ENCODE measurements at regions not wholly inside any gene's neighbourhood (a gene's known extent, or its start where the extent isn't known, plus 50 kb on each side); places are given as distances from the start of the nearest gene placed in this dataset.

DNA sequence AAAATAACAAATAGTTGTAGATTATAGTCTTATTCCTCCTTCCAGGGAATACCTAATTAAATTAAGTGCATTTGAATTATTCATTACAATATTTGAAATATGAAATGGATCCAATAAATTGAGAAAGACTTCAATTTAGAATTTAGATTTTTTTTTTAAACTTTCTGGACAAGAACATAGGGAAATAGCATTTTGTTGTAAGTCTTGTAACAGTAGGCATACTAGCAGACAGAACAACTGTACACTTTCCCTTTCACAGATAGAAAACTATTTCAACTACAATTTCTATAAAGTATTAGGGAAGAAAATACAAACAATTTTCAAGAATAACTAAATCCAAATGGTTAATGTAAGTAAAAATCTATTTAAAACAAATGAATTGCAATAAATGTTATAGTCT is 577.5 kb downstream of the USP25 start:
- TF ChIP-seq, protein P1, sequence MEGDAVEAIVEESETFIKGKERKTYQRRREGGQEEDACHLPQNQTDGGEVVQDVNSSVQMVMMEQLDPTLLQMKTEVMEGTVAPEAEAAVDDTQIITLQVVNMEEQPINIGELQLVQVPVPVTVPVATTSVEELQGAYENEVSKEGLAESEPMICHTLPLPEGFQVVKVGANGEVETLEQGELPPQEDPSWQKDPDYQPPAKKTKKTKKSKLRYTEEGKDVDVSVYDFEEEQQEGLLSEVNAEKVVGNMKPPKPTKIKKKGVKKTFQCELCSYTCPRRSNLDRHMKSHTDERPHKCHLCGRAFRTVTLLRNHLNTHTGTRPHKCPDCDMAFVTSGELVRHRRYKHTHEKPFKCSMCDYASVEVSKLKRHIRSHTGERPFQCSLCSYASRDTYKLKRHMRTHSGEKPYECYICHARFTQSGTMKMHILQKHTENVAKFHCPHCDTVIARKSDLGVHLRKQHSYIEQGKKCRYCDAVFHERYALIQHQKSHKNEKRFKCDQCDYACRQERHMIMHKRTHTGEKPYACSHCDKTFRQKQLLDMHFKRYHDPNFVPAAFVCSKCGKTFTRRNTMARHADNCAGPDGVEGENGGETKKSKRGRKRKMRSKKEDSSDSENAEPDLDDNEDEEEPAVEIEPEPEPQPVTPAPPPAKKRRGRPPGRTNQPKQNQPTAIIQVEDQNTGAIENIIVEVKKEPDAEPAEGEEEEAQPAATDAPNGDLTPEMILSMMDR (conservative IDR thresholded peaks at IDR 0.05; ENCODE audit: low read depth in 2 of 2): no peak
- TF ChIP-seq EZH2phosphoT487 (IDR thresholded peaks at IDR 0.05; ENCODE audit: unreplicated experiment) (no peak), POLR2AphosphoS5 (IDR thresholded peaks at IDR 0.05; ENCODE audit: low read depth) (no peak), EZH2 (IDR thresholded peaks at IDR 0.05; ENCODE audit: low read depth, unreplicated experiment) (no peak), CREB1 (CRISPR knock-in tag; IDR thresholded peaks at IDR 0.05; ENCODE audit: low read depth) (no peak), STAT1 (IDR thresholded peaks at IDR 0.05; ENCODE audit: unreplicated experiment) (no peak), JUNB (IDR thresholded peaks at IDR 0.05; ENCODE audit: unreplicated experiment) (no peak), NANOG (IDR thresholded peaks at IDR 0.05; ENCODE audit: borderline replicate concordance) (no peak), ZNF331 (CRISPR knock-in tag; IDR thresholded peaks at IDR 0.05; ENCODE audit: low read depth) (no peak), ZNF114 (CRISPR knock-in tag; IDR thresholded peaks at IDR 0.05) (no peak)
- TF ChIP-seq, protein P2, sequence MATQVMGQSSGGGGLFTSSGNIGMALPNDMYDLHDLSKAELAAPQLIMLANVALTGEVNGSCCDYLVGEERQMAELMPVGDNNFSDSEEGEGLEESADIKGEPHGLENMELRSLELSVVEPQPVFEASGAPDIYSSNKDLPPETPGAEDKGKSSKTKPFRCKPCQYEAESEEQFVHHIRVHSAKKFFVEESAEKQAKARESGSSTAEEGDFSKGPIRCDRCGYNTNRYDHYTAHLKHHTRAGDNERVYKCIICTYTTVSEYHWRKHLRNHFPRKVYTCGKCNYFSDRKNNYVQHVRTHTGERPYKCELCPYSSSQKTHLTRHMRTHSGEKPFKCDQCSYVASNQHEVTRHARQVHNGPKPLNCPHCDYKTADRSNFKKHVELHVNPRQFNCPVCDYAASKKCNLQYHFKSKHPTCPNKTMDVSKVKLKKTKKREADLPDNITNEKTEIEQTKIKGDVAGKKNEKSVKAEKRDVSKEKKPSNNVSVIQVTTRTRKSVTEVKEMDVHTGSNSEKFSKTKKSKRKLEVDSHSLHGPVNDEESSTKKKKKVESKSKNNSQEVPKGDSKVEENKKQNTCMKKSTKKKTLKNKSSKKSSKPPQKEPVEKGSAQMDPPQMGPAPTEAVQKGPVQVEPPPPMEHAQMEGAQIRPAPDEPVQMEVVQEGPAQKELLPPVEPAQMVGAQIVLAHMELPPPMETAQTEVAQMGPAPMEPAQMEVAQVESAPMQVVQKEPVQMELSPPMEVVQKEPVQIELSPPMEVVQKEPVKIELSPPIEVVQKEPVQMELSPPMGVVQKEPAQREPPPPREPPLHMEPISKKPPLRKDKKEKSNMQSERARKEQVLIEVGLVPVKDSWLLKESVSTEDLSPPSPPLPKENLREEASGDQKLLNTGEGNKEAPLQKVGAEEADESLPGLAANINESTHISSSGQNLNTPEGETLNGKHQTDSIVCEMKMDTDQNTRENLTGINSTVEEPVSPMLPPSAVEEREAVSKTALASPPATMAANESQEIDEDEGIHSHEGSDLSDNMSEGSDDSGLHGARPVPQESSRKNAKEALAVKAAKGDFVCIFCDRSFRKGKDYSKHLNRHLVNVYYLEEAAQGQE (IDR thresholded peaks at IDR 0.05; ENCODE audit: unreplicated experiment): no peak
- TF ChIP-seq, protein P3, sequence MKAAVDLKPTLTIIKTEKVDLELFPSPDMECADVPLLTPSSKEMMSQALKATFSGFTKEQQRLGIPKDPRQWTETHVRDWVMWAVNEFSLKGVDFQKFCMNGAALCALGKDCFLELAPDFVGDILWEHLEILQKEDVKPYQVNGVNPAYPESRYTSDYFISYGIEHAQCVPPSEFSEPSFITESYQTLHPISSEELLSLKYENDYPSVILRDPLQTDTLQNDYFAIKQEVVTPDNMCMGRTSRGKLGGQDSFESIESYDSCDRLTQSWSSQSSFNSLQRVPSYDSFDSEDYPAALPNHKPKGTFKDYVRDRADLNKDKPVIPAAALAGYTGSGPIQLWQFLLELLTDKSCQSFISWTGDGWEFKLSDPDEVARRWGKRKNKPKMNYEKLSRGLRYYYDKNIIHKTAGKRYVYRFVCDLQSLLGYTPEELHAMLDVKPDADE (IDR thresholded peaks at IDR 0.05): no peak
- TF ChIP-seq, protein P4, sequence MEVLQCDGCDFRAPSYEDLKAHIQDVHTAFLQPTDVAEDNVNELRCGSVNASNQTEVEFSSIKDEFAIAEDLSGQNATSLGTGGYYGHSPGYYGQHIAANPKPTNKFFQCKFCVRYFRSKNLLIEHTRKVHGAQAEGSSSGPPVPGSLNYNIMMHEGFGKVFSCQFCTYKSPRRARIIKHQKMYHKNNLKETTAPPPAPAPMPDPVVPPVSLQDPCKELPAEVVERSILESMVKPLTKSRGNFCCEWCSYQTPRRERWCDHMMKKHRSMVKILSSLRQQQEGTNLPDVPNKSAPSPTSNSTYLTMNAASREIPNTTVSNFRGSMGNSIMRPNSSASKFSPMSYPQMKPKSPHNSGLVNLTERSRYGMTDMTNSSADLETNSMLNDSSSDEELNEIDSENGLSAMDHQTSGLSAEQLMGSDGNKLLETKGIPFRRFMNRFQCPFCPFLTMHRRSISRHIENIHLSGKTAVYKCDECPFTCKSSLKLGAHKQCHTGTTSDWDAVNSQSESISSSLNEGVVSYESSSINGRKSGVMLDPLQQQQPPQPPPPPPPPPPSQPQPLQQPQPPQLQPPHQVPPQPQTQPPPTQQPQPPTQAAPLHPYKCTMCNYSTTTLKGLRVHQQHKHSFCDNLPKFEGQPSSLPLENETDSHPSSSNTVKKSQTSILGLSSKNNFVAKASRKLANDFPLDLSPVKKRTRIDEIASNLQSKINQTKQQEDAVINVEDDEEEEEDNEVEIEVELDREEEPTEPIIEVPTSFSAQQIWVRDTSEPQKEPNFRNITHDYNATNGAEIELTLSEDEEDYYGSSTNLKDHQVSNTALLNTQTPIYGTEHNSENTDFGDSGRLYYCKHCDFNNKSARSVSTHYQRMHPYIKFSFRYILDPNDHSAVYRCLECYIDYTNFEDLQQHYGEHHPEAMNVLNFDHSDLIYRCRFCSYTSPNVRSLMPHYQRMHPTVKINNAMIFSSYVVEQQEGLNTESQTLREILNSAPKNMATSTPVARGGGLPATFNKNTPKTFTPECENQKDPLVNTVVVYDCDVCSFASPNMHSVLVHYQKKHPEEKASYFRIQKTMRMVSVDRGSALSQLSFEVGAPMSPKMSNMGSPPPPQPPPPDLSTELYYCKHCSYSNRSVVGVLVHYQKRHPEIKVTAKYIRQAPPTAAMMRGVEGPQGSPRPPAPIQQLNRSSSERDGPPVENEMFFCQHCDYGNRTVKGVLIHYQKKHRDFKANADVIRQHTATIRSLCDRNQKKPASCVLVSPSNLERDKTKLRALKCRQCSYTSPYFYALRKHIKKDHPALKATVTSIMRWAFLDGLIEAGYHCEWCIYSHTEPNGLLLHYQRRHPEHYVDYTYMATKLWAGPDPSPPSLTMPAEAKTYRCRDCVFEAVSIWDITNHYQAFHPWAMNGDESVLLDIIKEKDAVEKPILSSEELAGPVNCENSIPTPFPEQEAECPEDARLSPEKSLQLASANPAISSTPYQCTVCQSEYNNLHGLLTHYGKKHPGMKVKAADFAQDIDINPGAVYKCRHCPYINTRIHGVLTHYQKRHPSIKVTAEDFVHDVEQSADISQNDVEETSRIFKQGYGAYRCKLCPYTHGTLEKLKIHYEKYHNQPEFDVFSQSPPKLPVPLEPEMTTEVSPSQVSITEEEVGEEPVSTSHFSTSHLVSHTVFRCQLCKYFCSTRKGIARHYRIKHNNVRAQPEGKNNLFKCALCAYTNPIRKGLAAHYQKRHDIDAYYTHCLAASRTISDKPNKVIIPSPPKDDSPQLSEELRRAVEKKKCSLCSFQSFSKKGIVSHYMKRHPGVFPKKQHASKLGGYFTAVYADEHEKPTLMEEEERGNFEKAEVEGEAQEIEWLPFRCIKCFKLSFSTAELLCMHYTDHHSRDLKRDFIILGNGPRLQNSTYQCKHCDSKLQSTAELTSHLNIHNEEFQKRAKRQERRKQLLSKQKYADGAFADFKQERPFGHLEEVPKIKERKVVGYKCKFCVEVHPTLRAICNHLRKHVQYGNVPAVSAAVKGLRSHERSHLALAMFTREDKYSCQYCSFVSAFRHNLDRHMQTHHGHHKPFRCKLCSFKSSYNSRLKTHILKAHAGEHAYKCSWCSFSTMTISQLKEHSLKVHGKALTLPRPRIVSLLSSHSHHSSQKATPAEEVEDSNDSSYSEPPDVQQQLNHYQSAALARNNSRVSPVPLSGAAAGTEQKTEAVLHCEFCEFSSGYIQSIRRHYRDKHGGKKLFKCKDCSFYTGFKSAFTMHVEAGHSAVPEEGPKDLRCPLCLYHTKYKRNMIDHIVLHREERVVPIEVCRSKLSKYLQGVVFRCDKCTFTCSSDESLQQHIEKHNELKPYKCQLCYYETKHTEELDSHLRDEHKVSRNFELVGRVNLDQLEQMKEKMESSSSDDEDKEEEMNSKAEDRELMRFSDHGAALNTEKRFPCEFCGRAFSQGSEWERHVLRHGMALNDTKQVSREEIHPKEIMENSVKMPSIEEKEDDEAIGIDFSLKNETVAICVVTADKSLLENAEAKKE (CRISPR knock-in tag; IDR thresholded peaks at IDR 0.05): no peak

Data from GM23338 (cell line).